Ascending aorta (tissue), 2 donors: ENCODE measurements at regions not wholly inside any gene's neighbourhood (a gene's known extent, or its start where the extent isn't known, plus 50 kb on each side); places are given as distances from the start of the nearest gene placed in this dataset.

Source experiments
- DNase-seq, 2 donors: peaks; one replicate each; pipeline ENCODE4 v3.0.0-alpha.2; 2019; ENCODE audit warnings: low spot score in 2 of 2
- H3K27ac ChIP-seq, 2 donors: fragments of 200-600 bp; sonication (generic); one replicate each; pipeline ENCODE4 v1.5.1; 2016 to 2017; ENCODE audit warnings: mild to moderate bottlenecking in 1 of 2
- H3K27me3 ChIP-seq: fragments of 200-600 bp; sonication (generic); one replicate; pipeline ENCODE4 v1.5.1; 2017
- H3K36me3 ChIP-seq, 2 donors: fragments of 200-600 bp; sonication (generic); one replicate each; pipeline ENCODE4 v1.5.1; 2016
- H3K4me1 ChIP-seq, 2 donors: fragments of 200-600 bp; sonication (generic); one replicate each; pipeline ENCODE4 v1.5.1; 2016 to 2017; ENCODE audit warnings: mild to moderate bottlenecking in 1 of 2
- H3K4me3 ChIP-seq, 2 donors: fragments of 200-600 bp; sonication (generic); one replicate each; pipeline ENCODE4 v1.5.1; 2016 to 2017; ENCODE audit warnings: mild to moderate bottlenecking in 1 of 2
- H3K9me3 ChIP-seq, 2 donors: fragments of 200-600 bp; sonication (generic); one replicate each; pipeline ENCODE4 v1.5.1; 2016
- CTCF ChIP-seq, 3 experiments: fragments of 200-600 bp in 2 of 3; fragments of 450-650 bp in 1 of 3; sonication (generic) in 2 of 3; IDR thresholded peaks; one replicate each; pipeline ENCODE4 v1.5.1; 2016 to 2019; ENCODE audit warnings: antibody characterized with exemption in 3 of 3, mild to moderate bottlenecking in 1 of 3, moderate library complexity in 1 of 3
- intact Hi-C: fragments of 100-400 bp; cut with DNase I; formaldehyde crosslinking; loops from one replicate; pipeline ENCODE4 v1.15.1; 2023

GRCh38 chr3:106185949-106186348, 317.1 kb upstream of the CBLB start:
- Histone ChIP-seq H3K4me1 (no peaks in the 10 kb centered on the region), H3K4me3 (no peak overlapping the region), H3K36me3 (no peaks in the 10 kb centered on the region), H3K27ac (no peak overlapping the region), H3K27me3 (no peaks in the 10 kb centered on the region), H3K9me3 (no peaks in the 10 kb centered on the region)
- no peak for TF ChIP-seq CTCF (IDR thresholded peaks at IDR 0.05)
- intact Hi-C loops = no loop called here
- no peak for DNase-seq

- Histone ChIP-seq H3K4me3 (no peak overlapping the region), H3K9me3 (no peaks in the 10 kb centered on the region), H3K4me1 (no peaks in the 10 kb centered on the region), H3K27me3 (no peaks in the 10 kb centered on the region), H3K27ac (no peak overlapping the region), H3K36me3 (no peaks in the 10 kb centered on the region)
- intact Hi-C loops = no loop called here
- DNase-seq = no peak
- TF ChIP-seq CTCF (IDR thresholded peaks at IDR 0.05) = no peak
Measured at GRCh38 chr3:106190296-106190695, 321.5 kb upstream of the CBLB start.

- Histone ChIP-seq H3K27ac (no peak overlapping the region), H3K4me1 (no peaks in the 10 kb centered on the region), H3K27me3 (no peaks in the 10 kb centered on the region), H3K4me3 (no peak overlapping the region), H3K36me3 (no peaks in the 10 kb centered on the region), H3K9me3 (no peaks in the 10 kb centered on the region)
- no peak for TF ChIP-seq CTCF (IDR thresholded peaks at IDR 0.05)
- no peak for DNase-seq
- intact Hi-C loops = no loop called here
Measured at GRCh38 chr3:106191211-106191610, 322.4 kb upstream of the CBLB start.

GRCh38 chr3:106191913-106192312, 323.1 kb upstream of the CBLB start:
- DNase-seq = no peak
- no peak overlapping the region for H3K4me3 ChIP-seq
- H3K4me1 ChIP-seq = no peaks in the 10 kb centered on the region
- H3K9me3 ChIP-seq = no peaks in the 10 kb centered on the region
- H3K27ac ChIP-seq = no peak overlapping the region
- H3K27me3 ChIP-seq = no peaks in the 10 kb centered on the region
- TF ChIP-seq CTCF (IDR thresholded peaks at IDR 0.05) = no peak
- intact Hi-C loops = no loop called here
- H3K36me3 ChIP-seq = no peaks in the 10 kb centered on the region

- no peaks in the 10 kb centered on the region for H3K36me3 ChIP-seq
- H3K4me3 ChIP-seq = no peak overlapping the region
- TF ChIP-seq CTCF (IDR thresholded peaks at IDR 0.05) = no peak
- no peaks in the 10 kb centered on the region for H3K9me3 ChIP-seq
- no peaks in the 10 kb centered on the region for H3K27me3 ChIP-seq
- no peak overlapping the region for H3K27ac ChIP-seq
- no peak for DNase-seq
- no peaks in the 10 kb centered on the region for H3K4me1 ChIP-seq
- intact Hi-C loops = no loop called here
Measured at GRCh38 chr3:106193876-106194275, 325.1 kb upstream of the CBLB start.

- intact Hi-C loops = no loop called here
- H3K27ac ChIP-seq = no peak overlapping the region
- no peak for TF ChIP-seq CTCF (IDR thresholded peaks at IDR 0.05)
Measured at GRCh38 chr3:106194726-106195125, 325.9 kb upstream of the CBLB start.

More at GRCh38 chr3:106194726-106195125, 325.9 kb upstream of the CBLB start:
- Histone ChIP-seq H3K4me3 (no peak overlapping the region), H3K27me3 (no peaks in the 10 kb centered on the region), H3K9me3 (no peaks in the 10 kb centered on the region), H3K4me1 (no peaks in the 10 kb centered on the region), H3K36me3 (no peaks in the 10 kb centered on the region)
- no peak for DNase-seq
